ENCODE measurements at regions not wholly inside any gene's neighbourhood (a gene's known extent, or its start where the extent isn't known, plus 50 kb on each side); places are given as distances from the start of the nearest gene placed in this dataset.

GRCh38 chr15:98326804-98327203, 321.5 kb upstream of the IGF1R start:
- no peaks in the 10 kb centered on the region for H3K36me3 ChIP-seq
- ATAC-seq, result no peak
- no peak overlapping the region for H3K27ac ChIP-seq
- H3K27me3 ChIP-seq, result peaks cover 0 to 15% (median 7%) of the 10 kb centered on the region in 7 donors
- TF ChIP-seq CTCF (IDR thresholded peaks at IDR 0.05), result no peak
- H3K4me3 ChIP-seq, result no peak overlapping the region
- H3K9me3 ChIP-seq, result peaks cover 0 to 11% (median 0%) of the 10 kb centered on the region in 11 donors
- H3K4me1 ChIP-seq, result no peaks in the 10 kb centered on the region
- intact Hi-C loops (cut with DNase I), result no loop called here
- 48 to 52% methylated on average over 5 of the region's 5 CpGs for WGBS, 2 donors
- DNase-seq, result no peak

- H3K27ac ChIP-seq, result no peak overlapping the region
- no peaks in the 10 kb centered on the region for H3K36me3 ChIP-seq
- no peak for TF ChIP-seq CTCF (IDR thresholded peaks at IDR 0.05)
- intact Hi-C loops (cut with DNase I), result no loop called here
- peaks cover 0 to 34% (median 11%) of the 10 kb centered on the region in 7 donors for H3K27me3 ChIP-seq
- 44 to 53% methylated on average over 8 of the region's 8 CpGs for WGBS, 2 donors
- DNase-seq (no peak), ATAC-seq (no peak)
- peaks cover 0 to 5% (median 0%) of the 10 kb centered on the region in 11 donors for H3K9me3 ChIP-seq
- H3K4me1 ChIP-seq, result no peaks in the 10 kb centered on the region
- H3K4me3 ChIP-seq, result no peak overlapping the region
Observed at GRCh38 chr15:98330258-98330657, 318.1 kb upstream of the IGF1R start.

- H3K4me1 ChIP-seq, result no peaks in the 10 kb centered on the region
- H3K4me3 ChIP-seq, result no peak overlapping the region
- peaks cover 0 to 30% (median 11%) of the 10 kb centered on the region in 7 donors for H3K27me3 ChIP-seq
- no peak for ATAC-seq
- no peak for TF ChIP-seq CTCF (IDR thresholded peaks at IDR 0.05)
- intact Hi-C loops (cut with DNase I), result no loop called here
- peaks cover 0 to 5% (median 0%) of the 10 kb centered on the region in 11 donors for H3K9me3 ChIP-seq
- no peak for DNase-seq
- H3K36me3 ChIP-seq, result no peaks in the 10 kb centered on the region
- 54 to 56% methylated on average over 10 of the region's 10 CpGs for WGBS, 2 donors
- H3K27ac ChIP-seq, result no peak overlapping the region
Observed at GRCh38 chr15:98330692-98331435, 317.5 kb upstream of the IGF1R start.

GRCh38 chr15:98331676-98332075, 316.7 kb upstream of the IGF1R start:
- Histone ChIP-seq H3K27me3 (peaks cover 0 to 30% (median 11%) of the 10 kb centered on the region in 7 donors), H3K4me3 (no peak overlapping the region), H3K36me3 (no peaks in the 10 kb centered on the region), H3K9me3 (peaks cover 0 to 5% (median 0%) of the 10 kb centered on the region in 11 donors), H3K4me1 (no peaks in the 10 kb centered on the region), H3K27ac (no peak overlapping the region)
- intact Hi-C loops (cut with DNase I), result no loop called here
- no peak for TF ChIP-seq CTCF (IDR thresholded peaks at IDR 0.05)
- WGBS, 2 donors, result 87 to 90% methylated on average over 4 of the region's 4 CpGs
- DNase-seq (no peak), ATAC-seq (no peak)

Data from heart right ventricle (tissue), 16 donors.